ENCODE measurements at regions not wholly inside any gene's neighbourhood (a gene's known extent, or its start where the extent isn't known, plus 50 kb on each side); places are given as distances from the start of the nearest gene placed in this dataset.
"Not testable (repeated sequence)": the region's sequence is repeated elsewhere in the genome, so short reads cannot be mapped to it uniquely, and the experiment has no call there.

DNA sequence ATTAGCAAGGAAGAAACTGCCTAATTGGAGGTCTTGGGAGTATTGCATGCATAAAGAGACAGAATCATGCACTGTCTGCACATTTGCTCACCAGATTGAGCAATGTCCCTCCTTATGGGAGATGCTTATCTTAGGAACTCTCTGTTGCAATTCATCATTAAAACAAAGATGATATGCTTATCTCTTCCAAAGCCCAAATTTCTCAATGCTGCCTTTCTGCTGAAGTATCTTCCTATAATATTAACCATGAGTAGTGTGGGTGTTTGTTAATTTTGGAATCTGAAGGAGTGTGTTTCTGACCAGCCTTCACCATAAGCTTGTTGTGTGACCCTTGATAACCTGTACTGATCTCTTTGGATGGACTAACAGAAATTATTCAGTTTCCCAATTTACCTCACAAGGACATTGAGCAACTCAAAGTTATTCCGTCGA is 1257.6 kb upstream of the FLRT2 start:
- DNase-seq (ENCODE audit: low read depth in 2 of 2) = no peak

GRCh38 chr14:84273181-84273580 is 1256.8 kb upstream of the FLRT2 start:
- DNase-seq (ENCODE audit: low read depth in 2 of 2) = no peak

DNA sequence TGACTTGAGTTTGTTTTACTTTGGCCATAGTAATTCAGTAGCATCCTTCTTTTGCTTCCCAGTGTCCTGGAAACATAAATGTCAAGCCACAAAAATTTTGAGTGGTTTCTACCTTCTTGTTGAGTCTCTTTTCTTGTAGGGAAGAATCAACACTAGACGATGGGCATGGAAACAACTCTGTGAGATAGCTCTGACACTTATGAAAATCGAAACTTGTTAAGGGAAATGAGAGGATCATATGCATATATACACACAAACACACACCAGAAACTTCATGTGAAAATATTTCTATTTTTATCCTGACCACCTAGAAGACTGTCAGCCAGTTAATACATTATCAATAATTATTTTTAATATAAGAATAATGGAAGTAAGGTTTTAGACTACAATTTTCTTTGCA is 1247.3 kb upstream of the FLRT2 start:
- no peak for DNase-seq (ENCODE audit: low read depth in 2 of 2)

DNA sequence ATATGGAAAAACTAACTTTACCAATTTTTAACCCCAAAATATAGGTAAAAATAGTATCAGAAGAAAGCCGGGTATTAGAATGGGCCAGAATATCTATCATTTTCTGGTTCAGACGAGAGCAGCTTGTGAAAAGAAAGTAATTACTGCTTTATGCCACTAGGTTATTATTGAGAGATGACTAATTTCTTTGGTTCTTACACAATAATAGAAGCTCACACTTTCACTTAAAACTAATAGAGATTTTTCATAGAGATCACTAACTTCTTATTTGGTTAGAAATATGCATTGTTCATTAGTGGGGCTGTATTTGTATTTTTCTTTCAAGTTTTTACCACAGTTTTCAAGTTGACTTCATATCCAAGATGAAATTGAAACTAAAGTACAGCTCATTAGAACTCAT is 1241.2 kb upstream of the FLRT2 start:
- no peak for DNase-seq (ENCODE audit: low read depth in 2 of 2)

DNA sequence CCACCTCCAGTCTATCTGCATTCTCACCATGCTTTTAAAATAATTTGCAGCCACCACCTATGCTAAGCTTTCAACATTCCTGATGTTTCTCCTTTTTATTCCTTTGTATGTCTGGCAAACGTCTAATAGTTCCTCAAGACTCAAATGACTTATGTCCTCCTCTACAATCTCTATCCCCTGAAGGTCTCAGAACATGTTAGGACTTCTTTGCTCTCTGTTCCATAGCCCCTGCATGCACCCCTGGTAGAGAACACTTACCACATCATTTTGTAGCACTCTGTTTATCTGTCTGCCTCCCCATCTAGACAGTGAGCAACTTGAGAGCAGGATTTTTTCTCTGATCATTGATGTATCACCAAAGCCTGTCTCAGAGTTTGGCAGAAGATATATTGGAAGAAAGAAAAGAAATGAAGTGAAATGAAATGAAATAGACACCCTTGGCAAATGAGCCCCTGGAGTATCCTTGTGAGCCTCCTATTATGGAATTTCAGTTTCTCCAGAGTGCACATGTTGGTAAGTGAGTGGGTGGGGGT is 1231.2 kb upstream of the FLRT2 start:
- DNase-seq (ENCODE audit: low read depth in 2 of 2) = no peak

DNA sequence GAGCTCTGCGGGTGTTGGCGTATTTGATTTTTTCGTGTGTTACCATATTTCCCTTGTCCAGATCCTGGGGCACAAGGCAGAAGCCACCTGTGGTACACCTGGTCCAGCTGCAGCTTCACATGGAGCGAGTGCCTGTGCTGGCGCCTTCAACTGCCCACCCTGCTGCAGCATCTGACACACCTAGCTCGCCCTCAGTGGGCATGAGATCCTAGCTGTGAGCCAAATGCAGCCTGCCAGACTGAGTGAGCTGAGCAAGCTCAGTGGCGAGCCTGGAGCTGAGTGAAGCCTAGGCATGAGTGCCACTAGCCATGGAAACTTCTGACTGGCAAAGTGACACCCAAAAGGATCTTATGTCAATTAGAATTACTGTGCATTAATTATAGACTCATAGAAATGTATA is 1226.8 kb upstream of the FLRT2 start:
- no peak for DNase-seq (ENCODE audit: low read depth in 2 of 2)

- DNase-seq (ENCODE audit: low read depth in 2 of 2) = no peak
Measured at GRCh38 chr14:84312551-84312950, 1217.4 kb upstream of the FLRT2 start.

DNA sequence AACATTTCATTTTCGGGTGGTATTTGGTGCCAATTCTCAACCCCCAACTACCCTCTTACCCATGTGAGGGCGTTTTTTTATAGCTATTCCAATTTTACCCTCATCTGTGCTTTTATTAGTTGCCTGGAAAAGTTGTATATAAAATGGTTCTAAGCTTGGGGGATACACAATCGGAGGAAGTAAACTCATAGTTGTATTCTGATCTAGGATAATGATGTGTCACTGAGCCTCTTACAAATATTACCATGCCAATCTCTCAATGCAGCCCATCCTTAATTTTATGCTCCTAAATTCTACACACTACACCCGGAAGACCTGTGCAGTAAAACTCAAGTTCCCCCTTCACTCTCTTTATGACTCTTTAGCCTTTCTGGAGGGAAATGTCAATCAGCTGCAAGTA is 1206.5 kb upstream of the FLRT2 start:
- DNase-seq (ENCODE audit: low read depth in 2 of 2) = no peak

GRCh38 chr14:84323978-84324377 is 1206.0 kb upstream of the FLRT2 start:
- no peak for DNase-seq (ENCODE audit: low read depth in 2 of 2)

DNA sequence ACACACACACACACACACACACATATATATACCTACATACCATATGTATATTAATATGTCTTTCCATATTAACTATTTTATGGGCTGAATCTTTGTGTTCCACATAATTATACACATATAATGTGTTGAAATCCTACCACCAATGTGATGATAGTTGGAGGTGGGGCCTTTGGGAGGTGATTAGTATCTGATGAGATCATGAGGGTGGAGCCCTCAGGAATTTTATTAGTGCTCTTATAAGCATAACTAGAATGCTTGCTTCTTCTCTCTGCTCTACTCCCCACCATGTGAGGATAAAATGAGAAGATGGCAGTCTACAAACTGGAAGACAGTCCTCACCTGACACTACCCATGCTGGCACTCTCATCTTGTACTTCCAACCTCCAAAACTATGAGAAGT is 1193.5 kb upstream of the FLRT2 start:
- no peak for DNase-seq (ENCODE audit: low read depth in 2 of 2)

GRCh38 chr14:84340938-84341337 is 1189.0 kb upstream of the FLRT2 start:
- DNase-seq (ENCODE audit: low read depth in 2 of 2) = no peak

GRCh38 chr14:84341867-84342266 is 1188.1 kb upstream of the FLRT2 start:
- DNase-seq (ENCODE audit: low read depth in 2 of 2) = not testable (repeated sequence)

DNA sequence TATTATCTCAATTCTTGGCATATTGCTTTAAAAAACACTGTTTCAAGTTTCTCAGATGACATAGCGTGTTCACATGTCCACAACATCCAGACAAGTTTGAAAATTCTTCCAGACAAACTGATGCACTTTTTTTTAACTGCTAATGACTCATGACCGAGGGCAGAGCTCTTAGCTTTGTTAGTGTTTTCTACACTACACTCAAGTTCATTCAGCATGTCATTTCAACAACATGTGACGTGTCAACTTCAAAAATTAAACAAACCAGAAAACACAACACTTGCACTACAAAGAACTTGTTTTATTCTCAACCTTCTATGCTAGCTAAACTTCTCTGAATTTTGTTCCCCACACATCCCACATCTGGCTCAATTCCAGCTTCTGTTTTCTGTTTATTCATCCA is 1186.3 kb upstream of the FLRT2 start:
- no peak for DNase-seq (ENCODE audit: low read depth in 2 of 2)

- no peak for DNase-seq (ENCODE audit: low read depth in 2 of 2)
Measured at GRCh38 chr14:84351646-84352045, 1178.3 kb upstream of the FLRT2 start.

DNA sequence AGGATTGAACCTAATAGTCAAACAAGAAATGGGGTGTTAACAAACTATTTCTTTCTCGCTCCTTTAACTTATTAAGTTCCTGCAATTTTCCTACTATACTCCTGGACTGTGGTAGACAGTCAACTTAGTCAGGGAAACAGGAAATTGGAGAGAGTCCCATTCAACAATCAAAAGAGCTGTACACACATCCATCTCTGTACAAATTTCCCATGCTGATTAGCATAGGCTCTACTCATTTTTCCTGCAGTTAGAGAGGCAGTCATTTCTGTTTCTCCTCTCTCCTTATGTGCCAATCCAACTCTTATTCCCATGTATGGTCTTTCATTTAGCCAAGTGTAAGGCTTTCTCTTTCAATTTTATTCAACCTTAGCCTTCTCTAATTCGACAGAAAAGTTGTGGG is 1168.5 kb upstream of the FLRT2 start:
- no peak for DNase-seq (ENCODE audit: low read depth in 2 of 2)

DNA sequence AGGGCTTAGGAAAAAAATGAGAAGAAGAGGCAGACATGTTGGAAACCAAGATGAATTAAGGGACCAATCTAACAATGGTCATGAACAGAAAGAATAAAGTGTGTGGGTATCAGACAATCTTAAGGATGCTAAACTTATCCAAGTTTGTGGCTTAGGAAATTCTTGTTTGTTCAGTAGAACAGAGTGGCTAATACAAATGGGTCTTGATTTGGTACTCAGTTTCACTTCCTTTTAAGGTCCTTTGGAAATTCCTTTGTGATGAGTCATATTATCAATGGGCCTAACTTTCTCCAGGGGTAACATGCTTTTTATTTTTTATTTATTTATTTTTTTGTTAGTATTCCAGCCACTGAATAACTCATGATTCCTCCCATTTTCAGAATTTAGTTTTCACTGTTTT is 1154.7 kb upstream of the FLRT2 start:
- no peak for DNase-seq (ENCODE audit: low read depth in 2 of 2)

DNA sequence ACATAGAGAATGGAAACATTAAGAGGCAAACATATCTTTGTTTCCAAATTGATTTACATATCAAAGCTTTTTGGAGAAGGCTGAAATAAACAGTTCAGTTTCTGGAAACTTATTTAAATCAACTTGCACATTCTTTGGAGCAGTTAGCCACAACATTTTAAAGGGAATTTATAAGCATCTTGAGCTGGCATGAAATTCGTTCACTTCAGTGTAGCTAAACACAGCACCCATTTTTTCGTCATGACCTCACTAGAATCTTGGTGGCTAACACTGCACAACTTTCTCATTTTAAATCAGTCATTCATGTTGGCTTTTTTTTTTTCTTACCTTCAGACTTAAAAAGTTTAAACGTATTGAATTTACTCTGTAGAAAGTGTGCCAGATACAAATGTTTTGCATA is 1139.9 kb upstream of the FLRT2 start:
- DNase-seq (ENCODE audit: low read depth in 2 of 2) = no peak

DNA sequence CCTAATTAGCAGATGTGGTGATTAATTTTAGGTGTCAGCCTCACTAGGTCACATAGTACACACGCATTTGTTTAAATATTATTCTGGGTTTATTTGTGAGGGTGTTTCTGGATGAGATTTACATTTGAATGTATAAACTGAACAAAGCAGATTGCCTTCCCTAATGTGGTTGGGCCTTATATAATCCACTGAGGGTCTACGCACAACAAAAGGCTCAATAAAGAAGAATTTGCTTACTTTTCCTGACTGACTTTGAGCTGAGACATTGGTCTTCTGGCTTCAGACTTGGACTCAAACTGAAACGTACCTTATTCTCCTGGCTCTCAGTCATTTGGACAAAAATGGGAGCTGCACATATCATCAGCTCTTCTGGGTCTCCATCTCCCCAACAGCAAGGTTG is 1132.3 kb upstream of the FLRT2 start:
- DNase-seq (ENCODE audit: low read depth in 2 of 2) = no peak

DNA sequence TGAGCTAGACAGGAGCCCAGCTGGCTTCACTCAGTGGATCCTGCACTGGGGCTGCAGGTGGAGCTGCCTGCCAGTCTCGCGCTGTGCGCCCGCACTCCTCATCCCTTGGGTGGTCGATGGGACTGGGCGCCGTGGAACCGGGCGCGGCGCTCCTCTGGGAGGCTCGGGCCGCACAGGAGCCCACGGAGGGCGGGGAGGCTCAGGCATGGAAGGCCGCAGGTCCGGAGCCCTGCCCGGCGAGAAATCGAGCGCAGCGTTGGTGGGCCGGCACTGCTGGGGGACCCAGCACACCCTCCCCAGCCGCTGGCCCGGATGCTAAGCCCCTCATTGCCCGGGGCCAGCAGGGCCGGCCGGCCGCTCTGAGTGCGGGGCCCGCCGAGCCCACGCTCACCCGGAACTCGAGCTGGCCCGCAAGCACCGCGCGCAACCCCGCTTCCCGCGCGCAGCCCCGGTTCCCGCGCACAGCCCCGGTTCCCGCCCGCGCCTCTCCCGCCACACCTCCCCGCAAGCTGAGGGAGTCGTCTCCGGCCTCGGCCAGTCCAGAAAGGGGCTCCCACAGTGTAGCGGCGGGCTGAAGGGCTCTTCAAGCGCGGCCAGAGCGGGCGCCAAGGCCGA is 1130.5 kb upstream of the FLRT2 start:
- DNase-seq (ENCODE audit: low read depth in 2 of 2) = no peak

DNA sequence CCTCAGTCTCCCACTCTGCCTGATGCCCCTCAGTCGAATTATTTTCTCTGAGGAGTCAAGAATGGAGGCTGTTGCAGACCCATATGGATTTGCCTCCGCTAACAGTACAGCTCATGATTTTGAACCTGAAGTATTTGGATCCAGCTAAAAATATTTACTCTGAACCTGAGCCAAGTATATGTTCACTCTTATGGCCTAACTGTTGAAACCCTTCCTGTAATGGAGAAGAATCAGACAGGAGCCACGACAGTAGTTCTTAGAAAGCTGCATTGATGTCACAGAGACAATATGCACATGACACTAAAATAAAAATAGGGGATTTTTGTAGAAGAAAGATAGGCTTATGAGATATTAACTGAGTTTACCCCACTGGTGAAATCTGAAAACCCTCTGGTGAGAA is 1128.3 kb upstream of the FLRT2 start:
- DNase-seq (ENCODE audit: low read depth in 2 of 2) = no peak

- DNase-seq (ENCODE audit: low read depth in 2 of 2) = no peak
Measured at GRCh38 chr14:84403585-84403984, 1126.4 kb upstream of the FLRT2 start.

DNA sequence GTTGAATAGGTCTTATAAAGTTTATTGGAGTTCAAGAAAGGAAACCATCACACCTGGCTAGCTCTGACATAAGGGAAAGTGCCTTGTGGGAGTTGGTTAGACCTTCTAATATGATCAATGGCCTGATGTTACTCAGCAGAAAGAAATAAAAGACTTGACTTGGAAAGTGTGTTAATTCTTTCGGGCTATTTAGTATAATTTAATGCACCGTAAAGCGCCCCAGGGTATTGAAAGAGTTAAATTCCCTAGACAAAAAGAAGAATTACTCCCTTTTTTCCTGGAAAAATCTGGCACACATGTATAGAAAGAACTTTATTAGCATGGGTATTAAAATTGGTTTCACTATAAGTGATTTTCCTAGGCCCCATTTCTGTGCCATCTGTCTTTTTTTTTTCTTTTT is 1125.7 kb upstream of the FLRT2 start:
- DNase-seq (ENCODE audit: low read depth in 2 of 2) = no peak

GRCh38 chr14:84409435-84409834 is 1120.5 kb upstream of the FLRT2 start:
- DNase-seq (ENCODE audit: low read depth in 2 of 2) = no peak

DNA sequence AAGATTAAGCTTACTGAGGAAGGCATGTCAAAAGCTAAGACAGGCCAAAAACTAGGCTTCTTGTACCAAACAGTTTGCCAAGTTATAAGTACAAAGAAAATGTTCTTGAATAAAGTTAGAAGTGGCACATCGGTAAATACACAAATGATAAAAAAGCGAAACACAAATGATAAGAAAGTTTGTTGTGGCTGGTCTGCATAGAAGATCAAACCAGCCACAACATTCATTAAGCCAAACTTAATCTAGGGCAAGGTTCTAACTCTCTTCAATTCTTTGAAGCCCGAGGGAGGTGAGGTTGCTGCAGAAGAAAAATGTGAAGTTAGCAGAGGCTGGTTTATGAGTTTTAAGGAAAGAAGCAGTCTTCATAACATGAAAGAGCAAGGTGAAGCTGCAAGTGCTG is 1119.6 kb upstream of the FLRT2 start:
- DNase-seq (ENCODE audit: low read depth in 2 of 2) = no peak

Data from stimulated activated CD4-positive, alpha-beta T cell treated with anti-CD3 and anti-CD28 coated beads, Interleukin-12 subunit alpha, Interleukin-12 subunit beta, amount 100 ng/mL, for 24 hours (primary cell).